Liver (tissue), 3 donors: ENCODE measurements at regions not wholly inside any gene's neighbourhood (a gene's known extent, or its start where the extent isn't known, plus 50 kb on each side); places are given as distances from the start of the nearest gene placed in this dataset.

Experiments used
- ATF3 ChIP-seq: IDR thresholded peaks from 2 replicates; pipeline ENCODE4 v1.6.1; 2016; ENCODE audit warnings: antibody characterized with exemption
- CTCF ChIP-seq: fragments of 150-350 bp; IDR thresholded peaks from 2 replicates; pipeline ENCODE4 v1.5.1; 2017; ENCODE audit warnings: improper control_type of control experiment, low read depth, low read length; ENCODE audit not compliant: missing input control
- EGR1 ChIP-seq, 2 donors: IDR thresholded peaks; 2 replicates each; pipeline ENCODE4 v1.6.1; 2016 to 2018; ENCODE audit warnings: antibody characterized with exemption in 2 of 2, low read depth in 2 of 2
- GABPA ChIP-seq, 2 donors: IDR thresholded peaks in 1 of 2; conservative IDR thresholded peaks in 1 of 2; 2 replicates each; pipeline ENCODE4 v1.6.1; 2016; ENCODE audit warnings: antibody characterized with exemption in 2 of 2, mild to moderate bottlenecking in 1 of 2, moderate library complexity in 1 of 2
- HNF4A ChIP-seq, 2 donors: conservative IDR thresholded peaks; 2 replicates each; pipeline ENCODE4 v1.6.1; 2016; ENCODE audit warnings: antibody characterized with exemption in 2 of 2, mild to moderate bottlenecking in 2 of 2
- JUND ChIP-seq, 2 donors: IDR thresholded peaks; 2 replicates each; pipeline ENCODE4 v1.6.1; 2016; ENCODE audit warnings: antibody characterized with exemption in 2 of 2
- MAX ChIP-seq: IDR thresholded peaks from 2 replicates; pipeline ENCODE4 v1.6.1; 2016; ENCODE audit warnings: antibody characterized with exemption
- RAD21 ChIP-seq, 2 donors: IDR thresholded peaks; 2 replicates each; pipeline ENCODE4 v1.6.1; 2016; ENCODE audit warnings: antibody characterized with exemption in 2 of 2, mild to moderate bottlenecking in 2 of 2
- REST ChIP-seq: IDR thresholded peaks from 2 replicates; pipeline ENCODE4 v1.6.1; 2016; ENCODE audit warnings: antibody characterized with exemption, mild to moderate bottlenecking
- RXRA ChIP-seq, 2 donors: IDR thresholded peaks; 2 replicates each; pipeline ENCODE4 v1.6.1; 2017 to 2018; ENCODE audit warnings: antibody characterized with exemption in 2 of 2, mild to moderate bottlenecking in 1 of 2
- SP1 ChIP-seq: IDR thresholded peaks from 2 replicates; pipeline ENCODE4 v1.6.1; 2018; ENCODE audit warnings: antibody characterized with exemption, mild to moderate bottlenecking
- TAF1 ChIP-seq: conservative IDR thresholded peaks from 2 replicates; pipeline ENCODE4 v1.6.1; 2016; ENCODE audit warnings: antibody characterized with exemption, mild to moderate bottlenecking
- YY1 ChIP-seq: IDR thresholded peaks from 2 replicates; pipeline ENCODE4 v1.6.1; 2016; ENCODE audit warnings: antibody characterized with exemption, mild to moderate bottlenecking
- ZBTB33 ChIP-seq: IDR thresholded peaks from 2 replicates; pipeline ENCODE4 v1.6.1; 2016; ENCODE audit warnings: antibody characterized with exemption
- donor health status: healthy.
- donor health status: healthy.

- TF ChIP-seq CTCF (no peak), MAX (no peak), TAF1 (no peak), JUND (IDR thresholded peaks at IDR 0.05) (no peak), ZBTB33 (no peak), SP1 (no peak), ATF3 (no peak), RXRA (IDR thresholded peaks at IDR 0.05) (no peak), REST (no peak), YY1 (no peak), RAD21 (IDR thresholded peaks at IDR 0.05) (no peak), EGR1 (IDR thresholded peaks at IDR 0.05; ENCODE audit: low read depth in 2 of 2) (no peak), HNF4A (conservative IDR thresholded peaks at IDR 0.05) (no peak), GABPA (IDR thresholded peaks at IDR 0.05 in 1 of 2, conservative IDR thresholded peaks at IDR 0.05 in 1 of 2) (no peak)
These were observed 196.3 kb downstream of the ERCC6L2 start for GRCh38 chr9:96071815-96072124.
